ENCODE measurements at regions not wholly inside any gene's neighbourhood (a gene's known extent, or its start where the extent isn't known, plus 50 kb on each side); places are given as distances from the start of the nearest gene placed in this dataset.

GRCh38 chr20:62581308-62581707, 61.0 kb upstream of the SLCO4A1 start:
- TF ChIP-seq, protein P1, sequence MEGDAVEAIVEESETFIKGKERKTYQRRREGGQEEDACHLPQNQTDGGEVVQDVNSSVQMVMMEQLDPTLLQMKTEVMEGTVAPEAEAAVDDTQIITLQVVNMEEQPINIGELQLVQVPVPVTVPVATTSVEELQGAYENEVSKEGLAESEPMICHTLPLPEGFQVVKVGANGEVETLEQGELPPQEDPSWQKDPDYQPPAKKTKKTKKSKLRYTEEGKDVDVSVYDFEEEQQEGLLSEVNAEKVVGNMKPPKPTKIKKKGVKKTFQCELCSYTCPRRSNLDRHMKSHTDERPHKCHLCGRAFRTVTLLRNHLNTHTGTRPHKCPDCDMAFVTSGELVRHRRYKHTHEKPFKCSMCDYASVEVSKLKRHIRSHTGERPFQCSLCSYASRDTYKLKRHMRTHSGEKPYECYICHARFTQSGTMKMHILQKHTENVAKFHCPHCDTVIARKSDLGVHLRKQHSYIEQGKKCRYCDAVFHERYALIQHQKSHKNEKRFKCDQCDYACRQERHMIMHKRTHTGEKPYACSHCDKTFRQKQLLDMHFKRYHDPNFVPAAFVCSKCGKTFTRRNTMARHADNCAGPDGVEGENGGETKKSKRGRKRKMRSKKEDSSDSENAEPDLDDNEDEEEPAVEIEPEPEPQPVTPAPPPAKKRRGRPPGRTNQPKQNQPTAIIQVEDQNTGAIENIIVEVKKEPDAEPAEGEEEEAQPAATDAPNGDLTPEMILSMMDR (IDR thresholded peaks at IDR 0.05; ENCODE audit: extremely low read depth, insufficient read depth, missing control alignments), result no peak
- in situ Hi-C loops (cut with MboI; ENCODE audit: low pct_unique_long_range_greater_than_20kb, low sequenced_read_pairs, unreplicated experiment), result no loop called here

DNA sequence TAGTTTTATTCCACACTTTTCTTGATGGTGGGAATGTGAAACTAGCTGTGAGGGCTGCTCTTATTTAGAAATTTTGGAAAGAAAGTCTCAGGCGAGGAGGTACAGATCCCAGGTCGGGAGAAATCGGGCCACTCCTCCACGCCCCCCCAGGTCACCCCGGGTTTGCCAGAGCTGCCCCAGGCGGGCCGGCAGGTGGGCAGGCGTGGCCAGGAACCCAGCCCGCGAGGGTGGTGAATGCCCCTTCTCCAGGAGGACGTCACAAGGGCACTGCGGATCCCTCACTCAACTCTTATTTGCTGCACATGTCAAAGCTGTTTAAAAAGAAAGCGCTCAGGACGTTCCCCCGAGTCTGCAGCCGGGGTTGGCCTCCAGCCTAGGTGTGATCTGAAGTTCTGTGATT, 60.5 kb upstream of the SLCO4A1 start:
- TF ChIP-seq, protein P1 (IDR thresholded peaks at IDR 0.05; ENCODE audit: extremely low read depth, insufficient read depth, missing control alignments), result no peak
- in situ Hi-C loops (cut with MboI; ENCODE audit: low pct_unique_long_range_greater_than_20kb, low sequenced_read_pairs, unreplicated experiment), result no loop called here
- no peak for DNase-seq (ENCODE audit: low spot score)

More at GRCh38 chr20:62581308-62581707, 61.0 kb upstream of the SLCO4A1 start:
- DNase-seq (ENCODE audit: low spot score), result no peak

GRCh38 chr20:62583424-62583920, 58.8 kb upstream of the SLCO4A1 start:
- DNase-seq (ENCODE audit: low spot score), result no peak
- in situ Hi-C loops (cut with MboI; ENCODE audit: low pct_unique_long_range_greater_than_20kb, low sequenced_read_pairs, unreplicated experiment), result no loop called here
- TF ChIP-seq, protein P1 (IDR thresholded peaks at IDR 0.05; ENCODE audit: extremely low read depth, insufficient read depth, missing control alignments), result no peak

GRCh38 chr20:62584671-62585460, 57.4 kb upstream of the SLCO4A1 start:
- TF ChIP-seq, protein P1 (IDR thresholded peaks at IDR 0.05; ENCODE audit: extremely low read depth, insufficient read depth, missing control alignments), result no peak
- DNase-seq (ENCODE audit: low spot score), result no peak
- in situ Hi-C loops (cut with MboI; ENCODE audit: low pct_unique_long_range_greater_than_20kb, low sequenced_read_pairs, unreplicated experiment), result no loop called here

DNA sequence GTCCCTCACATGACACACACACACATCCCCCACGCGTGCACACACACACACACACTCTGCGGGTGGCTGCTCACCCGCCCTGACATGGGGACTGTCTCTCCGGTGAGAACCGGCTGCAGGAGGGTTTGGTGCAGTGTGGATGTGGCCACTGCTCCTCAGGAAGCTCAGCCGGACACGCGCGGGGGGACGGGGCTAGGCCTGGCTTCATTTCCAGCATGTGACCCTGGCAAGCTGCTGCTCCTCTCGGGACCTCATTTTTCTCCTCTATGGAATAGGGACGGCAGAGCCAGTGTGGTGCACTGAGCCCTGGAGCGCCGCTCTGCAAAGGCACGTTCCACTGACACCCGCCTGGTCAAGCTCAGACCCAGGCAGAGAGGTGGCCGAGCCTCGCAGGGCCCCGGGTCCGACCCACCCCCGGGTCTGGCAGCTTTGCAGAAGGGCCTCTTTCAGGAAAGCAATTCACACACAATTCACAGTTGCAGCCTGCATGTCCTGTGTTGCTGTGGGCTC, 56.8 kb upstream of the SLCO4A1 start:
- no peak for DNase-seq (ENCODE audit: low spot score)
- in situ Hi-C loops (cut with MboI; ENCODE audit: low pct_unique_long_range_greater_than_20kb, low sequenced_read_pairs, unreplicated experiment), result no loop called here
- TF ChIP-seq, protein P1 (IDR thresholded peaks at IDR 0.05; ENCODE audit: extremely low read depth, insufficient read depth, missing control alignments), result no peak

DNA sequence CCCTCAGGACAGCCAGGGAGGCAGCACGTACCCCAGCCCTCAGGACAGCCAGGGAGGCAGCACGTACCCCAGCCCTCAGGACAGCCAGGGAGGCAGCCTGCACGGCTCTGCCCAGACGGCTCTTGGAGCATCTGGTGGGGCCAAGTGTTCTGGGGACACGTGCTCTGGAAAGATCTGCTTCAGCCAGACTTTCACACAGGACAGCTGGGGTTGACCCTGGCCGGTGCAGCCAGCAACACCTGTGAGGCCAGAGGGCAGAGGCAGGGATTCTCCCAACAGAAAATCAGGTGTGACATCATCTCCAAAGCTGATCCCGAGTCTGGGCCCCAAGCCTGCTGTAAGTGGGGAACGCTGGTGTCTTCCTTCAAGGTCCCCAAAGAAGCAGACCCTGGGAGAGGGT, 55.5 kb upstream of the SLCO4A1 start:
- no peak for DNase-seq (ENCODE audit: low spot score)
- in situ Hi-C loops (cut with MboI; ENCODE audit: low pct_unique_long_range_greater_than_20kb, low sequenced_read_pairs, unreplicated experiment), result no loop called here
- TF ChIP-seq, protein P1 (IDR thresholded peaks at IDR 0.05; ENCODE audit: extremely low read depth, insufficient read depth, missing control alignments), result no peak

Measured in GM13977 (cell line).